GM23248 (cell line): ENCODE measurements at regions not wholly inside any gene's neighbourhood (a gene's known extent, or its start where the extent isn't known, plus 50 kb on each side); places are given as distances from the start of the nearest gene placed in this dataset.
A peak's percentile ranks its signal among the peaks of the same experiment; 100 is the strongest.
"Not testable (repeated sequence)": the region's sequence is repeated elsewhere in the genome, so short reads cannot be mapped to it uniquely, and the experiment has no call there.

Source experiments
- DNase-seq: peaks from one replicate; pipeline ENCODE4 v3.0.0-alpha.2; 2015
- H2AFZ ChIP-seq: fragments of 200-600 bp; sonication (generic); 2 replicates; pipeline ENCODE4 v1.6.1; 2016; ENCODE audit warnings: antibody characterized with exemption
- H3F3A ChIP-seq: fragments of 200-600 bp; sonication (generic); 2 replicates; pipeline ENCODE4 v1.6.1; 2016; ENCODE audit warnings: mild to moderate bottlenecking, antibody characterized with exemption, mixed run types; ENCODE audit not compliant: insufficient read depth
- H3K27ac ChIP-seq: fragments of 200-600 bp; sonication (generic); 2 replicates; pipeline ENCODE4 v1.5.1; 2016; ENCODE audit warnings: mild to moderate bottlenecking
- H3K27me3 ChIP-seq: fragments of 200-600 bp; sonication (generic); replicated peaks from 2 replicates; pipeline ENCODE4 v1.6.1; 2016; ENCODE audit warnings: mild to moderate bottlenecking; ENCODE audit not compliant: insufficient read depth
- H3K36me3 ChIP-seq: fragments of 200-600 bp; sonication (generic); 2 replicates; pipeline ENCODE4 v1.6.1; 2016; ENCODE audit warnings: low read depth, mild to moderate bottlenecking
- H3K4me1 ChIP-seq: fragments of 200-600 bp; sonication (generic); 2 replicates; pipeline ENCODE4 v1.6.1; 2016; ENCODE audit warnings: mild to moderate bottlenecking; ENCODE audit not compliant: insufficient read depth
- H3K4me2 ChIP-seq: fragments of 200-600 bp; sonication (generic); one replicate; pipeline ENCODE4 v1.6.1; 2016; ENCODE audit warnings: mild to moderate bottlenecking; ENCODE audit not compliant: unreplicated experiment
- H3K4me3 ChIP-seq: fragments of 200-600 bp; sonication (generic); 2 replicates; pipeline ENCODE4 v1.5.1; 2016; ENCODE audit warnings: mild to moderate bottlenecking
- H3K79me2 ChIP-seq: fragments of 200-600 bp; sonication (generic); 2 replicates; pipeline ENCODE4 v1.6.1; 2016; ENCODE audit warnings: mild to moderate bottlenecking; ENCODE audit not compliant: insufficient read depth
- H3K9ac ChIP-seq: fragments of 200-600 bp; sonication (generic); 2 replicates; pipeline ENCODE4 v1.6.1; 2016; ENCODE audit warnings: mild to moderate bottlenecking
- H3K9me2 ChIP-seq: fragments of 200-600 bp; sonication (generic); 2 replicates; pipeline ENCODE4 v1.6.1; 2016; ENCODE audit warnings: mixed run types, mild to moderate bottlenecking, moderate library complexity; ENCODE audit not compliant: insufficient read depth
- H3K9me3 ChIP-seq: fragments of 200-600 bp; sonication (generic); one replicate; pipeline ENCODE4 v1.6.1; 2017; ENCODE audit warnings: low read depth
- H4K20me1 ChIP-seq: fragments of 200-600 bp; sonication (generic); 2 replicates; pipeline ENCODE4 v1.6.0; 2016; ENCODE audit not compliant: insufficient read depth
- EZH2 ChIP-seq: fragments of 200-600 bp; sonication (generic); IDR thresholded peaks from 2 replicates; pipeline ENCODE4 v1.6.1; 2018; ENCODE audit warnings: antibody characterized with exemption, mild to moderate bottlenecking; ENCODE audit not compliant: insufficient read depth, poor library complexity, severe bottlenecking
- EZH2phosphoT487 ChIP-seq: fragments of 200-600 bp; sonication (generic); IDR thresholded peaks from 2 replicates; pipeline ENCODE4 v1.6.1; 2018; ENCODE audit warnings: antibody characterized with exemption, moderate library complexity, mild to moderate bottlenecking, low read depth; ENCODE audit not compliant: insufficient read depth
- WGBS, 2 experiments: methylation state at CpG; one replicate each; pipeline ENCODE4 v1.1.6; 2015 to 2017; ENCODE audit warnings: low lambda C conversion rate in 2 of 2, low coverage in 1 of 2; ENCODE audit errors: missing lambda C conversion rate in 2 of 2; 5-methylcytosine and 5-hydroxymethylcytosine counted together
- in situ Hi-C: fragments of 300-500 bp; cut with MboI; formaldehyde crosslinking; loops from 2 replicates; pipeline ENCODE4 v1.15.0; 2020

GRCh38 chr6:25137916-25138232 is 141.3 kb upstream of the CARMIL1 start:
- Histone ChIP-seq H3K9me2 (no peaks in the 10 kb centered on the region), H2AFZ (peak overlapping the region; percentile 95), H3K9ac (peak overlapping the region; percentile 82), H3K4me2 (peak overlapping the region; percentile 100), H3K36me3 (peaks cover 12% of the 10 kb centered on the region; the same call in 1 of the 2 replicates), H3K27ac (peak overlapping the region; percentile 95), H3K4me3 (peak overlapping the region; percentile 81), H3K9me3 (no peaks in the 10 kb centered on the region), H3K4me1 (peaks cover 20% of the 10 kb centered on the region), H3F3A (peaks cover 25% of the 10 kb centered on the region), H3K27me3 (no peaks in the 10 kb centered on the region), H3K79me2 (peaks cover 10% of the 10 kb centered on the region; the same call in 1 of the 2 replicates), H4K20me1 (no peaks in the 10 kb centered on the region)
- no peak for DNase-seq
- in situ Hi-C loops: no loop called here
- 1% methylated on average over 5 of the region's 5 CpGs for WGBS, 2 experiments
- TF ChIP-seq EZH2: no peak

GRCh38 chr6:25138233-25138933 is 140.8 kb upstream of the CARMIL1 start:
- Histone ChIP-seq H3K4me1 (peaks cover 20% of the 10 kb centered on the region), H3K4me3 (peak overlapping the region; percentile 81), H3K79me2 (peaks cover 10% of the 10 kb centered on the region; the same call in 1 of the 2 replicates), H3F3A (peaks cover 25% of the 10 kb centered on the region), H3K9ac (peak overlapping the region; percentile 82), H4K20me1 (no peaks in the 10 kb centered on the region), H3K27me3 (no peaks in the 10 kb centered on the region), H3K36me3 (peaks cover 8% of the 10 kb centered on the region; the same call in 1 of the 2 replicates), H2AFZ (peak overlapping the region; percentile 95), H3K27ac (peak overlapping the region; percentile 95), H3K9me2 (no peaks in the 10 kb centered on the region), H3K4me2 (peak overlapping the region; percentile 100), H3K9me3 (no peaks in the 10 kb centered on the region)
- no peak for TF ChIP-seq EZH2
- no peak for TF ChIP-seq EZH2phosphoT487
- 0 to 1% methylated on average over 7 of the region's 7 CpGs for WGBS, 2 experiments
- DNase-seq: peak; percentile 88
- in situ Hi-C loops: no loop called here

GRCh38 chr6:25138934-25139415 is 140.2 kb upstream of the CARMIL1 start:
- H4K20me1 ChIP-seq: no peaks in the 10 kb centered on the region
- peak overlapping the region; percentile 82 for H3K9ac ChIP-seq
- peaks cover 10% of the 10 kb centered on the region; the same call in 1 of the 2 replicates for H3K79me2 ChIP-seq
- H3K4me2 ChIP-seq: peak overlapping the region; percentile 100
- H3F3A ChIP-seq: peaks cover 25% of the 10 kb centered on the region
- H3K27ac ChIP-seq: peak overlapping the region; percentile 95
- no peaks in the 10 kb centered on the region for H3K9me2 ChIP-seq
- TF ChIP-seq EZH2phosphoT487 (no peak), EZH2 (no peak)
- peak overlapping the region; percentile 81 for H3K4me3 ChIP-seq
- H3K4me1 ChIP-seq: peaks cover 20% of the 10 kb centered on the region
- H2AFZ ChIP-seq: peak overlapping the region; percentile 95
- 0 to 2% methylated on average over 2 of the region's 2 CpGs for WGBS, 2 experiments
- no peaks in the 10 kb centered on the region for H3K27me3 ChIP-seq
- no peaks in the 10 kb centered on the region for H3K9me3 ChIP-seq
- H3K36me3 ChIP-seq: peaks cover 2% of the 10 kb centered on the region; the same call in 1 of the 2 replicates
- DNase-seq: peak; percentile 30
- in situ Hi-C loops: no loop called here

GRCh38 chr6:25139608-25140007 is 139.6 kb upstream of the CARMIL1 start:
- 38 to 46% methylated on average over 36 of the region's 36 CpGs for WGBS, 2 experiments

More at GRCh38 chr6:25139608-25140007, 139.6 kb upstream of the CARMIL1 start:
- peak overlapping the region; percentile 100 for H3K4me2 ChIP-seq
- H4K20me1 ChIP-seq, H3K79me2 ChIP-seq, H3K27me3 ChIP-seq, H3K36me3 ChIP-seq, in situ Hi-C loops, H3K9me3 ChIP-seq, H3K9me2 ChIP-seq: not testable (repeated sequence)
- H3F3A ChIP-seq: peaks cover 25% of the 10 kb centered on the region
- H3K9ac ChIP-seq: peak overlapping the region; percentile 82
- DNase-seq: peak; percentile 38
- H3K27ac ChIP-seq: peak overlapping the region; percentile 95
- peak overlapping the region; percentile 81 for H3K4me3 ChIP-seq
- H2AFZ ChIP-seq: peak overlapping the region; percentile 95
- peaks cover 20% of the 10 kb centered on the region for H3K4me1 ChIP-seq
